Common myeloid progenitor, CD34-positive (primary cell): ENCODE measurements at regions not wholly inside any gene's neighbourhood (a gene's known extent, or its start where the extent isn't known, plus 50 kb on each side); places are given as distances from the start of the nearest gene placed in this dataset.

Experiments used
- CTCF ChIA-PET: fragments of 350-600 bp; sonication (Branson Sonifier 250); formaldehyde crosslinking; loops from one replicate; lab custom pipeline; 2021; ENCODE audit warnings: antibody characterized with exemption; lab: Charles Lee
- POLR2A ChIA-PET: fragments of 350-600 bp; sonication (Branson Sonifier 250); formaldehyde crosslinking; loops from one replicate; lab custom pipeline; 2021; ENCODE audit warnings: antibody characterized with exemption; lab: Charles Lee
- DNase-seq, 3 donors: peaks; one replicate each; pipeline versions ENCODE4 v3.0.0 to v3.0.0-alpha.2; 2013
- H3K27ac ChIP-seq, 2 experiments: 1 replicate in 1 of 2; 2 replicates in 1 of 2; pipeline ENCODE4 v1.7.0; 2013; ENCODE audit warnings: inconsistent platforms in 2 of 2, low read length in 2 of 2, mild to moderate bottlenecking in 2 of 2, low read depth in 1 of 2, moderate library complexity in 1 of 2; ENCODE audit not compliant: severe bottlenecking in 2 of 2, insufficient read depth in 1 of 2, poor library complexity in 1 of 2
- H3K27me3 ChIP-seq, 5 experiments: replicated peaks in 2 of 5; 1 replicate in 3 of 5; 2 replicates in 2 of 5; pipeline versions ENCODE4 v1.6.1 to v1.7.0; 2013; ENCODE audit warnings: low read length in 4 of 5, mild to moderate bottlenecking in 2 of 5, moderate library complexity in 2 of 5, inconsistent platforms in 1 of 5; ENCODE audit not compliant: insufficient read depth in 5 of 5, control insufficient read depth in 4 of 5
- H3K36me3 ChIP-seq, 4 experiments: 1 replicate in 2 of 4; 2 replicates in 2 of 4; pipeline versions ENCODE4 v1.6.1 to v1.7.0; 2013; ENCODE audit warnings: low read length in 3 of 4, control low read depth in 1 of 4, mild to moderate bottlenecking in 1 of 4; ENCODE audit not compliant: control insufficient read depth in 4 of 4, insufficient read depth in 4 of 4
- H3K4me1 ChIP-seq, 4 experiments: 1 replicate in 3 of 4; 2 replicates in 1 of 4; pipeline versions ENCODE4 v1.6.1 to v1.7.1; 2013; ENCODE audit warnings: low read length in 3 of 4, mild to moderate bottlenecking in 3 of 4, control low read depth in 1 of 4, inconsistent platforms in 1 of 4, moderate library complexity in 1 of 4; ENCODE audit not compliant: control insufficient read depth in 4 of 4, insufficient read depth in 4 of 4; ENCODE audit errors: control extremely low read depth in 1 of 4
- H3K4me3 ChIP-seq, 7 experiments: 1 replicate in 4 of 7; 2 replicates in 3 of 7; pipeline versions ENCODE4 v1.5.1 to v1.7.0; 2013; ENCODE audit warnings: mild to moderate bottlenecking in 7 of 7, low read length in 6 of 7, moderate library complexity in 6 of 7, inconsistent platforms in 2 of 7, low read depth in 2 of 7, control low read depth in 1 of 7; ENCODE audit not compliant: insufficient read depth in 4 of 7, control insufficient read depth in 1 of 7; ENCODE audit errors: extremely low read depth in 1 of 7
- H3K9me3 ChIP-seq, 5 experiments: 1 replicate in 4 of 5; 2 replicates in 1 of 5; pipeline versions ENCODE4 v1.6.1 to v1.7.1; 2013; ENCODE audit warnings: low read length in 4 of 5, mild to moderate bottlenecking in 2 of 5, inconsistent platforms in 1 of 5, low read depth in 1 of 5, moderate library complexity in 1 of 5; ENCODE audit not compliant: control insufficient read depth in 4 of 5, insufficient read depth in 2 of 5; ENCODE audit errors: control extremely low read depth in 1 of 5
- WGBS: methylation state at CpG from one replicate; pipeline ENCODE4 v1.1.5; 2013; ENCODE audit not compliant: insufficient coverage; 5-methylcytosine and 5-hydroxymethylcytosine counted together

GRCh38 chr1:30242168-30242567, 481.2 kb downstream of the MATN1 start:
- ChIA-PET CTCF (no interaction called here), POLR2A (no interaction called here)
- H3K27ac ChIP-seq, result no peak overlapping the region
- peaks cover 0 to 23% (median 4%) of the 10 kb centered on the region in 5 experiments for H3K27me3 ChIP-seq
- 67% methylated on average over 7 of the region's 9 CpGs for WGBS
- DNase-seq, result no peak
- peaks cover 0 to 3% (median 0%) of the 10 kb centered on the region in 5 experiments for H3K9me3 ChIP-seq
- H3K4me3 ChIP-seq, result no peak overlapping the region
- no peaks in the 10 kb centered on the region for H3K4me1 ChIP-seq
- no peaks in the 10 kb centered on the region for H3K36me3 ChIP-seq

DNA sequence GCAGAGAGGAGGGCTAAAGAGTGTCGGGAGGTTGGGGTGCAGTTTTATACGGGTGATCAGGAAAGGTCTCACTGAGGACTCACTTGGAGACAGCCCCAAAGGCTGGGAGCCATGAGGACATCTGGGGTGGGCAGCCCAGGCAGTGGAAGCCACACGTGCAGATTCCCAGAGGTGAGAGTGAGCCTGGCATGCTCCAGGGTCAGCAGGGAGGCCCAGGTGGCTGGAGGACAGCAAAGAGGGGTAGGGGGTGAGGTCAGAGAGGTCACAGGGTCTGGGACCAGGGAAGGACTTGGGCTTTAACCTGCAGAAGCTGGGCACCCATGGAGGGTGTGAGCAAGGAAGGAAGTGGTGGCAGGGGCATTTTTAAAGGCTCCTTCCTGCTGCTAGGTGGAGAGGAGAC, 481.7 kb downstream of the MATN1 start:
- Histone ChIP-seq H3K9me3 (peaks cover 0 to 3% (median 0%) of the 10 kb centered on the region in 5 experiments), H3K27me3 (peaks cover 0 to 22% (median 4%) of the 10 kb centered on the region in 5 experiments), H3K4me1 (no peaks in the 10 kb centered on the region), H3K4me3 (no peak overlapping the region), H3K27ac (no peak overlapping the region), H3K36me3 (no peaks in the 10 kb centered on the region)
- WGBS, result 100% methylated on average over 2 of the region's 3 CpGs
- POLR2A ChIA-PET, result no interaction called here
- CTCF ChIA-PET, result interaction anchor here (1.0 kb wide), 1 partner anchor 18 kb away, joined by 3 read pairs; no protein-coding TSS in a partner anchor
- no peak for DNase-seq

GRCh38 chr1:30234091-30234490, 489.3 kb downstream of the MATN1 start:
- no peak overlapping the region for H3K4me3 ChIP-seq
- H3K4me1 ChIP-seq, result no peaks in the 10 kb centered on the region
- WGBS, result 96% methylated on average over 6 of the region's 7 CpGs
- H3K27ac ChIP-seq, result no peak overlapping the region
- POLR2A ChIA-PET, result no interaction called here
- no peaks in the 10 kb centered on the region for H3K36me3 ChIP-seq
- peaks cover 0 to 3% (median 0%) of the 10 kb centered on the region in 5 experiments for H3K9me3 ChIP-seq
- CTCF ChIA-PET, result no interaction called here
- no peak for DNase-seq
- H3K27me3 ChIP-seq, result peaks cover 0 to 7% (median 0%) of the 10 kb centered on the region in 5 experiments

DNA sequence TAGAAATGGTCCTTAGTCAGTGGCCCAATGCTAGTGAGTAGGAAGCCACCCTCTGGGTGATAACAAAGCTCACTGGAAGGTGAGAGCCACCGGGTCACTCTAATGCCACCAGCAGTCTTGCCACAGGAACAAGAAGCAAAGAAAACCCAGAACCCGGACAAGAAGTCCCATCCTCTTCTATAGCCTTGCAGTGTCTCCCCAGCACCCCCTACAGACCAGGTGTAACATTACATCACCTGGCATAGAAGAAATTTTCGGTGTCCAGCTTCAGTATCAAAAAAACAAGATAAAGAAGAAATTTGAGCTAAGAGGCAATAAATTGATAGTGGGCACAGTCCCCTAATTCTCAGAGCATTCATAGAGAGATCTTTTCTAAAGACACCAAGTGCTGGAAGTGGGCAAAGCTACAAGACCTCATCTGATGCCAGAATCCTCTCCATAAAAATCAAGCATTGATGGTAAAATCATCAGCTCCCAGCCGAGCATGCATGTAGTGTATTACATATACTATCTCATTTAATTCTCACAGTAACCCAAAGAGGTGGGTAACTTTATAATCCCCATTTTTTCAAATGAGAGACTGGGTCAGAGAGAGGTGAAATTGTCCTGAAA, 491.0 kb downstream of the MATN1 start:
- no peaks in the 10 kb centered on the region for H3K36me3 ChIP-seq
- no peak overlapping the region for H3K27ac ChIP-seq
- H3K27me3 ChIP-seq, result peaks cover 0 to 5% (median 0%) of the 10 kb centered on the region in 5 experiments
- no peaks in the 10 kb centered on the region for H3K4me1 ChIP-seq
- H3K4me3 ChIP-seq, result no peak overlapping the region
- peaks cover 0 to under 1% (median 0%) of the 10 kb centered on the region in 5 experiments for H3K9me3 ChIP-seq
- CTCF ChIA-PET, result no interaction called here
- WGBS, result 40% methylated on average over 3 of the region's 4 CpGs
- POLR2A ChIA-PET, result no interaction called here
- DNase-seq, result peak in 1 of 3 donors; percentile 11

DNA sequence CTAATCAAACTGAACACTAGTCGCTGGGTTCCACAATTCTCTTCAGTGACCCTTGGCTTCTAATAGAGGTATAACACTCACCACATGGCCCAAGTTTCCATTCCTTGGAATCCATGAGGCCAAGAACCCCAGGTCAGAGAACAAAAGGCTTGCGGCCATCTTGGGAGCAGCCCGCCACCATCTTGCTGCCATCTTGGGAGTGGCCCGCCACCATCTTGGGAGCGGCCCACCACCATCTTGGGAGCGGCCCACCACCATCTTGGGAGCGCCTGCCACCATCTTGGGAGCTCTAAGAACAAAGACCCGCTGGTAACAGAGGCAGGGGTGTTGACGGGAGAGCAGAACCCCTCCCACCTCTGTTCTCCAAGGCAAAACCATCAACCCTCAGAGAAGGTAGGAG, 493.4 kb downstream of the MATN1 start:
- Histone ChIP-seq H3K4me1 (no peaks in the 10 kb centered on the region), H3K27ac (no peak overlapping the region), H3K4me3 (no peak overlapping the region), H3K9me3 (no peaks in the 10 kb centered on the region), H3K36me3 (no peaks in the 10 kb centered on the region), H3K27me3 (peaks cover 0 to 5% (median 0%) of the 10 kb centered on the region in 5 experiments)
- DNase-seq, result no peak
- ChIA-PET POLR2A (no interaction called here), CTCF (interaction anchor here (0.8 kb wide), 1 partner anchor 108 kb away, joined by 3 read pairs; no protein-coding TSS in a partner anchor)
- WGBS, result 97% methylated on average over 9 of the region's 9 CpGs

DNA sequence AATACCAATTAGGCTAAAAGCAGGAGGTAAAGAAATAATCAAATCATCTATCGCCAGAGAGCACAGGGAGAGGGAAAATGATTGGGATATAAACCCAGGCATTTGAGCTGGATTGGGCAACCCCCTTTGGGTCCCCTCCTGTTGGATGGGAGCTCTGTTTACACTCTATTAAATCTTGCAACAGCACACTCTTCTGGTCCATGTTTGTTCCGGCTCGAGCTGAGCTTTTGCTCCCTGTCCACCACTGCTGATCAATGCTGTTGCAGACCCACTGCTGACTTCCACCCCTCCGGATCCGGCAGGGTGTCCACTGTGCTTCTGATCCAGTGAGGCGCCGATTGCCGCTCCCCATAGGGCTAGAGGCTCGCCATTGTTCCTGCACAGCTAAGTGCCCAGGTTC, 493.8 kb downstream of the MATN1 start:
- Histone ChIP-seq H3K4me1 (no peaks in the 10 kb centered on the region), H3K9me3 (no peaks in the 10 kb centered on the region), H3K27ac (no peak overlapping the region), H3K36me3 (no peaks in the 10 kb centered on the region), H3K4me3 (no peak overlapping the region), H3K27me3 (peaks cover 0 to 5% (median 0%) of the 10 kb centered on the region in 5 experiments)
- ChIA-PET CTCF (interaction anchor here (0.8 kb wide), 1 partner anchor 107 kb away, joined by 3 read pairs; no protein-coding TSS in a partner anchor), POLR2A (no interaction called here)
- 96% methylated on average over 9 of the region's 9 CpGs for WGBS
- no peak for DNase-seq

- ChIA-PET POLR2A (no interaction called here), CTCF (no interaction called here)
- Histone ChIP-seq H3K27ac (no peak overlapping the region), H3K9me3 (peaks cover 0 to 2% (median 0%) of the 10 kb centered on the region in 5 experiments), H3K4me3 (no peak overlapping the region), H3K4me1 (no peaks in the 10 kb centered on the region), H3K36me3 (no peaks in the 10 kb centered on the region), H3K27me3 (peaks cover 0 to 5% (median 0%) of the 10 kb centered on the region in 5 experiments)
- 70% methylated on average over 2 of the region's 6 CpGs for WGBS
- DNase-seq, result no peak
These were observed 496.7 kb downstream of the MATN1 start for GRCh38 chr1:30226648-30227047.
